ENCODE measurements at regions not wholly inside any gene's neighbourhood (a gene's known extent, or its start where the extent isn't known, plus 50 kb on each side); places are given as distances from the start of the nearest gene placed in this dataset.

GRCh38 chr1:57591842-57592241 lies 168.0 kb upstream of the DAB1 start:
- TF ChIP-seq CTCF (IDR thresholded peaks at IDR 0.05) (no peak), POLR2A (IDR thresholded peaks at IDR 0.05) (no peak)

Measured in body of pancreas (tissue), 4 donors.